Cardiac muscle cell (in vitro differentiated cells and primary cell): ENCODE measurements at regions not wholly inside any gene's neighbourhood (a gene's known extent, or its start where the extent isn't known, plus 50 kb on each side); places are given as distances from the start of the nearest gene placed in this dataset.

Experiments
- DNase-seq, 2 donors: peaks; one replicate each; pipeline versions ENCODE4 v3.0.0 to v3.0.0-alpha.2; 2010 to 2017; ENCODE audit warnings: low read depth in 1 of 2, low spot score in 1 of 2
- H3K27ac ChIP-seq: fragments of 200-600 bp; sonication (generic); 2 replicates; pipeline ENCODE4 v1.5.1; 2016
- H3K27me3 ChIP-seq: fragments of 200-600 bp; sonication (generic); 2 replicates; pipeline ENCODE4 v1.6.0; 2016; ENCODE audit warnings: control low read depth
- H3K36me3 ChIP-seq: fragments of 200-600 bp; sonication (generic); 2 replicates; pipeline ENCODE4 v1.5.1; 2016; ENCODE audit warnings: control low read depth
- H3K4me1 ChIP-seq: fragments of 200-600 bp; sonication (generic); 2 replicates; pipeline ENCODE4 v1.8.1; 2017; ENCODE audit warnings: low read depth, mild to moderate bottlenecking, mixed run types
- H3K4me3 ChIP-seq: fragments of 200-600 bp; sonication (generic); 2 replicates; pipeline ENCODE4 v1.5.1; 2016; ENCODE audit warnings: mild to moderate bottlenecking
- H3K9me3 ChIP-seq: fragments of 200-600 bp; sonication (generic); 2 replicates; pipeline ENCODE4 v1.5.1; 2017; ENCODE audit warnings: low read depth, mild to moderate bottlenecking, control low read depth
- CTCF ChIP-seq: IDR thresholded peaks from 2 replicates; pipeline ENCODE4 v1.5.1; 2012; ENCODE audit warnings: low read depth, mild to moderate bottlenecking, low read length

GRCh38 chr2:128901572-128902391 is 583.1 kb upstream of the HS6ST1 start:
- H3K4me3 ChIP-seq: no peak overlapping the region
- H3K27me3 ChIP-seq: no peaks in the 10 kb centered on the region
- H3K4me1 ChIP-seq: no peaks in the 10 kb centered on the region
- no peaks in the 10 kb centered on the region for H3K36me3 ChIP-seq
- no peaks in the 10 kb centered on the region for H3K9me3 ChIP-seq
- no peak for TF ChIP-seq CTCF
- H3K27ac ChIP-seq: no peak overlapping the region
- DNase-seq: peak in 1 of 2 donors; percentile 0

- DNase-seq: no peak
- no peaks in the 10 kb centered on the region for H3K4me1 ChIP-seq
- H3K36me3 ChIP-seq: no peaks in the 10 kb centered on the region
- H3K27ac ChIP-seq: no peak overlapping the region
- H3K4me3 ChIP-seq: no peak overlapping the region
- TF ChIP-seq CTCF: no peak
- H3K27me3 ChIP-seq: no peaks in the 10 kb centered on the region
- no peaks in the 10 kb centered on the region for H3K9me3 ChIP-seq
These were observed 585.0 kb upstream of the HS6ST1 start for GRCh38 chr2:128903637-128904036.

GRCh38 chr2:128911276-128911675 is 592.6 kb upstream of the HS6ST1 start:
- no peak for TF ChIP-seq CTCF
- no peak for DNase-seq
- H3K4me3 ChIP-seq: no peak overlapping the region
- H3K9me3 ChIP-seq: no peaks in the 10 kb centered on the region
- H3K27ac ChIP-seq: no peak overlapping the region
- H3K27me3 ChIP-seq: no peaks in the 10 kb centered on the region
- H3K36me3 ChIP-seq: no peaks in the 10 kb centered on the region
- H3K4me1 ChIP-seq: no peaks in the 10 kb centered on the region

GRCh38 chr2:128914320-128914719 is 595.7 kb upstream of the HS6ST1 start:
- Histone ChIP-seq H3K27ac (no peak overlapping the region), H3K27me3 (no peaks in the 10 kb centered on the region), H3K9me3 (no peaks in the 10 kb centered on the region), H3K4me1 (no peaks in the 10 kb centered on the region), H3K36me3 (no peaks in the 10 kb centered on the region), H3K4me3 (no peak overlapping the region)
- TF ChIP-seq CTCF: no peak
- no peak for DNase-seq

- H3K4me3 ChIP-seq: no peak overlapping the region
- H3K27ac ChIP-seq: no peak overlapping the region
- no peak for TF ChIP-seq CTCF
- no peaks in the 10 kb centered on the region for H3K27me3 ChIP-seq
- H3K9me3 ChIP-seq: no peaks in the 10 kb centered on the region
- no peaks in the 10 kb centered on the region for H3K4me1 ChIP-seq
- no peak for DNase-seq
- no peaks in the 10 kb centered on the region for H3K36me3 ChIP-seq
These were observed 603.1 kb upstream of the HS6ST1 start for GRCh38 chr2:128921751-128922150.

GRCh38 chr2:128922154-128922553 is 603.5 kb upstream of the HS6ST1 start:
- Histone ChIP-seq H3K4me3 (no peak overlapping the region), H3K27ac (no peak overlapping the region), H3K36me3 (no peaks in the 10 kb centered on the region), H3K9me3 (no peaks in the 10 kb centered on the region), H3K27me3 (no peaks in the 10 kb centered on the region), H3K4me1 (no peaks in the 10 kb centered on the region)
- no peak for DNase-seq
- no peak for TF ChIP-seq CTCF
